ENCODE measurements at regions not wholly inside any gene's neighbourhood (a gene's known extent, or its start where the extent isn't known, plus 50 kb on each side); places are given as distances from the start of the nearest gene placed in this dataset.
"Not testable (repeated sequence)": the region's sequence is repeated elsewhere in the genome, so short reads cannot be mapped to it uniquely, and the experiment has no call there.

GRCh38 chr12:33052141-33053051, 155.8 kb upstream of the PKP2 start:
- peak in 1 of 6 donors; percentile 75 for DNase-seq
- ATAC-seq, result no peak
- Histone ChIP-seq H3K27ac (no peak overlapping the region), H3K9me3 (no peaks in the 10 kb centered on the region), H3K36me3 (no peaks in the 10 kb centered on the region), H3K4me3 (no peak overlapping the region), H3K27me3 (no peaks in the 10 kb centered on the region), H3K4me1 (no peaks in the 10 kb centered on the region)
- intact Hi-C loops (cut with DNase I), result no loop called here
- TF ChIP-seq CTCF (IDR thresholded peaks at IDR 0.05), result no peak
- WGBS, 2 donors, result 77 to 85% methylated on average over 36 to 41 of the region's 41 CpGs
- FAIRE-seq, result no peak

- WGBS, 2 donors, result 20 to 27% methylated on average over 4 of the region's 4 CpGs
- ATAC-seq, result no peak
- no peaks in the 10 kb centered on the region for H3K9me3 ChIP-seq
- no peaks in the 10 kb centered on the region for H3K4me1 ChIP-seq
- no peak for TF ChIP-seq CTCF (IDR thresholded peaks at IDR 0.05)
- DNase-seq, result no peak
- no peak overlapping the region for H3K4me3 ChIP-seq
- no peaks in the 10 kb centered on the region for H3K36me3 ChIP-seq
- H3K27me3 ChIP-seq, result peaks cover 0 to 3% (median 0%) of the 10 kb centered on the region in 4 donors
- no peak overlapping the region for H3K27ac ChIP-seq
- intact Hi-C loops (cut with DNase I), result no loop called here
- no peak for FAIRE-seq
These were observed 151.1 kb upstream of the PKP2 start for GRCh38 chr12:33047666-33048065.

GRCh38 chr12:33044447-33044846, 147.9 kb upstream of the PKP2 start:
- no peak for ATAC-seq
- intact Hi-C loops (cut with DNase I), result no loop called here
- 28 to 38% methylated on average over 3 of the region's 3 CpGs for WGBS, 2 donors
- no peak for DNase-seq
- H3K27ac ChIP-seq, result no peak overlapping the region
- TF ChIP-seq CTCF (IDR thresholded peaks at IDR 0.05), result no peak
- H3K4me3 ChIP-seq, result no peak overlapping the region
- no peaks in the 10 kb centered on the region for H3K36me3 ChIP-seq
- H3K9me3 ChIP-seq, result no peaks in the 10 kb centered on the region
- H3K27me3 ChIP-seq, result peaks cover 0 to 3% (median 0%) of the 10 kb centered on the region in 4 donors
- FAIRE-seq, result no peak
- no peaks in the 10 kb centered on the region for H3K4me1 ChIP-seq

GRCh38 chr12:33041562-33041961, 145.0 kb upstream of the PKP2 start:
- no peak for FAIRE-seq
- TF ChIP-seq CTCF (IDR thresholded peaks at IDR 0.05), result no peak
- Histone ChIP-seq H3K27ac (no peak overlapping the region), H3K4me1 (no peaks in the 10 kb centered on the region), H3K27me3 (peaks cover 0 to 3% (median 0%) of the 10 kb centered on the region in 4 donors), H3K36me3 (no peaks in the 10 kb centered on the region), H3K4me3 (no peak overlapping the region), H3K9me3 (no peaks in the 10 kb centered on the region)
- no peak for ATAC-seq
- 62 to 73% methylated on average over 3 of the region's 3 CpGs for WGBS, 2 donors
- intact Hi-C loops (cut with DNase I), result no loop called here
- no peak for DNase-seq

GRCh38 chr12:33033999-33034398, 137.4 kb upstream of the PKP2 start:
- peak in 1 of 6 donors; percentile 58 for DNase-seq
- intact Hi-C loops (cut with DNase I); ATAC-seq; H3K27ac ChIP-seq; H3K36me3 ChIP-seq; H3K4me1 ChIP-seq; FAIRE-seq; H3K27me3 ChIP-seq; H3K9me3 ChIP-seq; H3K4me3 ChIP-seq: not testable (repeated sequence)
- 86 to 93% methylated on average over 17 to 19 of the region's 19 CpGs for WGBS, 2 donors

Data from pancreas (tissue), 10 donors.